Mesenchymal stem cell (in vitro differentiated cells and primary cell): ENCODE measurements at regions not wholly inside any gene's neighbourhood (a gene's known extent, or its start where the extent isn't known, plus 50 kb on each side); places are given as distances from the start of the nearest gene placed in this dataset.
A peak's percentile ranks its signal among the peaks of the same experiment; 100 is the strongest.

Experiments used
- DNase-seq: peaks from one replicate; pipeline ENCODE4 v3.0.0-alpha.2; 2013
- H2AFZ ChIP-seq: one replicate; pipeline ENCODE4 v1.6.1; 2013; ENCODE audit warnings: low read depth, mild to moderate bottlenecking, control low read depth, inconsistent platforms, low read length, moderate library complexity
- H2AK5ac ChIP-seq: 2 replicates; pipeline ENCODE4 v1.6.1; 2013; ENCODE audit warnings: low read length, moderate library complexity, mild to moderate bottlenecking, inconsistent platforms; ENCODE audit not compliant: severe bottlenecking
- H2BK120ac ChIP-seq: one replicate; pipeline ENCODE4 v1.6.1; 2013; ENCODE audit warnings: low read depth, mild to moderate bottlenecking, inconsistent platforms, low read length, moderate library complexity
- H2BK12ac ChIP-seq, 2 experiments: one replicate each; pipeline ENCODE4 v1.6.1; 2013; ENCODE audit warnings: inconsistent platforms in 2 of 2, low read length in 2 of 2, mild to moderate bottlenecking in 2 of 2, moderate library complexity in 2 of 2, control low read depth in 1 of 2
- H2BK15ac ChIP-seq: one replicate; pipeline ENCODE4 v1.6.1; 2013; ENCODE audit warnings: mild to moderate bottlenecking, low read depth, inconsistent platforms; ENCODE audit not compliant: poor library complexity, severe bottlenecking
- H2BK5ac ChIP-seq: 2 replicates; pipeline ENCODE4 v1.6.1; 2013; ENCODE audit warnings: low read depth, mild to moderate bottlenecking, low read length, control low read depth, inconsistent platforms; ENCODE audit not compliant: poor library complexity, severe bottlenecking
- H3K14ac ChIP-seq, 2 experiments: one replicate each; pipeline ENCODE4 v1.6.1; 2013; ENCODE audit warnings: inconsistent platforms in 2 of 2, low read length in 2 of 2, control low read depth in 1 of 2, mild to moderate bottlenecking in 1 of 2, moderate library complexity in 1 of 2
- H3K18ac ChIP-seq, 2 experiments: one replicate each; pipeline ENCODE4 v1.6.1; 2013; ENCODE audit warnings: inconsistent platforms in 2 of 2, low read length in 2 of 2, control low read depth in 1 of 2, low read depth in 1 of 2, mild to moderate bottlenecking in 1 of 2
- H3K23ac ChIP-seq, 2 experiments: one replicate each; pipeline ENCODE4 v1.6.1; 2013; ENCODE audit warnings: inconsistent platforms in 2 of 2, low read length in 2 of 2, mild to moderate bottlenecking in 2 of 2, moderate library complexity in 2 of 2, control low read depth in 1 of 2
- H3K27ac ChIP-seq: 2 replicates; pipeline ENCODE4 v1.5.1; 2013; ENCODE audit warnings: mild to moderate bottlenecking, moderate library complexity, low read length, control low read depth, inconsistent platforms; ENCODE audit not compliant: poor library complexity, severe bottlenecking
- H3K27me3 ChIP-seq, 2 experiments: 2 replicates each; pipeline versions ENCODE4 v1.6.1 to v1.7.0; 2013; ENCODE audit warnings: low read length in 2 of 2, mild to moderate bottlenecking in 2 of 2, moderate library complexity in 2 of 2, control low read depth in 1 of 2, inconsistent platforms in 1 of 2; ENCODE audit not compliant: control insufficient read depth in 1 of 2, insufficient read depth in 1 of 2
- H3K36me3 ChIP-seq, 2 experiments: 2 replicates each; pipeline versions ENCODE4 v1.6.1 to v1.7.0; 2013; ENCODE audit warnings: low read length in 2 of 2, control low read depth in 1 of 2, inconsistent platforms in 1 of 2, low read depth in 1 of 2, mild to moderate bottlenecking in 1 of 2; ENCODE audit not compliant: insufficient read depth in 2 of 2, control insufficient read depth in 1 of 2
- H3K4ac ChIP-seq, 2 experiments: one replicate each; pipeline ENCODE4 v1.6.1; 2013; ENCODE audit warnings: inconsistent platforms in 2 of 2, low read length in 2 of 2, mild to moderate bottlenecking in 2 of 2, moderate library complexity in 2 of 2, control low read depth in 1 of 2, low read depth in 1 of 2
- H3K4me1 ChIP-seq: 2 replicates; pipeline ENCODE4 v1.6.1; 2013; ENCODE audit warnings: low read depth, low read length, control low read depth; ENCODE audit not compliant: control insufficient read depth, insufficient read depth
- H3K4me2 ChIP-seq: 2 replicates; pipeline ENCODE4 v1.6.1; 2013; ENCODE audit warnings: low read length, mild to moderate bottlenecking, inconsistent platforms; ENCODE audit not compliant: poor library complexity, severe bottlenecking
- H3K4me3 ChIP-seq, 2 experiments: 2 replicates each; pipeline versions ENCODE4 v1.5.1 to v1.7.0; 2013; ENCODE audit warnings: low read length in 2 of 2, mild to moderate bottlenecking in 2 of 2, control low read depth in 1 of 2, low read depth in 1 of 2; ENCODE audit not compliant: insufficient read depth in 1 of 2
- H3K79me1 ChIP-seq: replicated peaks from 2 replicates; pipeline ENCODE4 v1.6.1; 2013; ENCODE audit warnings: mild to moderate bottlenecking, control low read depth, low read length, inconsistent platforms; ENCODE audit not compliant: poor library complexity, severe bottlenecking
- H3K9ac ChIP-seq: 2 replicates; pipeline ENCODE4 v1.7.0; 2013; ENCODE audit warnings: mild to moderate bottlenecking, low read length, moderate library complexity
- H3K9me3 ChIP-seq: 2 replicates; pipeline ENCODE4 v1.7.0; 2013; ENCODE audit warnings: mild to moderate bottlenecking, low read length; ENCODE audit not compliant: control insufficient read depth
- H4K8ac ChIP-seq: one replicate; pipeline ENCODE4 v1.6.1; 2013; ENCODE audit warnings: inconsistent platforms, mild to moderate bottlenecking, low read length, moderate library complexity
- H4K91ac ChIP-seq: one replicate; pipeline ENCODE4 v1.6.1; 2013; ENCODE audit warnings: mild to moderate bottlenecking, low read length, inconsistent platforms
- WGBS: methylation state at CpG from one replicate; pipeline ENCODE4 v1.1.7; 2013; ENCODE audit warnings: mixed read lengths; 5-methylcytosine and 5-hydroxymethylcytosine counted together

DNA sequence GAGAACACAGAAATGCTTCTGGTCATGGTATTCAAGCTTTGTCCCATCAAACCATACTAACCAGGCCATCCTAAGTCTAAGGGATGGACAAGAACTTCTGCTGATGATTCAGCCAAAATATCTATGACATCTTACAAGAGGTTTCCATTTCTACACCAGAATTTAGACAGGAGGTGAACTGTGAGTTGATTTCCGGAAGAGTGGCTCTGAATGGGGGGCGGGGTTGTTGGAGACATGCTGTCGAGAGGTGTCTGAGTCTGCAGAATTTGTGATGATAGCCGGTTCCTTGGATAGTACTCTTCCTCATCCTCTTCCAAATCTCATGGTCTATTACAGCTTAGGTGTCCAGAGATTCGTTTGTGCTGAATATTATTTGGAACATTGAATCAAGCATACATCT, 408.7 kb upstream of the TCF4 start:
- H4K91ac ChIP-seq: no peak overlapping the region
- WGBS: 95% methylated on average over 2 of the region's 5 CpGs
- peaks cover 3% of the 10 kb centered on the region for H3K4me1 ChIP-seq
- no peak overlapping the region for H3K27ac ChIP-seq
- no peak overlapping the region for H4K8ac ChIP-seq
- H3K79me1 ChIP-seq: no peaks in the 10 kb centered on the region
- no peaks in the 10 kb centered on the region for H3K27me3 ChIP-seq
- no peak overlapping the region for H3K4me2 ChIP-seq
- peak overlapping the region; percentile 22 for H2AK5ac ChIP-seq
- no peaks in the 10 kb centered on the region for H3K36me3 ChIP-seq
- H3K9me3 ChIP-seq: no peaks in the 10 kb centered on the region
- H3K4me3 ChIP-seq: peak overlapping the region in 1 of 2 experiments; percentile 72
- peak overlapping the region; percentile 89 for H3K9ac ChIP-seq
- H2BK15ac ChIP-seq: no peak overlapping the region
- no peak overlapping the region for H3K4ac ChIP-seq
- no peak overlapping the region for H2BK120ac ChIP-seq
- H2BK5ac ChIP-seq: no peak overlapping the region
- H3K18ac ChIP-seq: no peak overlapping the region
- H2AFZ ChIP-seq: no peak overlapping the region
- no peak overlapping the region for H3K23ac ChIP-seq
- H2BK12ac ChIP-seq: no peak overlapping the region
- H3K14ac ChIP-seq: no peak overlapping the region
- DNase-seq: no peak

DNA sequence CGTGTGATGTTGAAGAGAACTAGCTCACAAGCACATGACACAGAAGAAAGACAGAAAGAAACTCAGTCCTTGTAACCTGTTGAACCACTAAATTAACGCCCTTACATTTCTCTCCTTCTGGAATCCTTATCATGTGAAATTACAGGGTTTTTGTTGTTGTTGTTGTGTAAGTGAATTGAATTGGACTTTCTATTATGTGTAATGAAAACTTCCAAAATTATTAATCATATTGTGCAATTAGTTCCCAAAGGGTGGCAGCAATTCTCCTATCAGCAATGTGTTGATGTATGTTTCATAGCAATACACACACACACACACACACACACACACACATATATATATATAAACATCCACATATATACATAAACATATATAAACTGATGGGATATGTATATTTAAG, 402.2 kb upstream of the TCF4 start:
- H3K27ac ChIP-seq: no peak overlapping the region
- H2BK12ac ChIP-seq: no peak overlapping the region
- no peak overlapping the region for H3K18ac ChIP-seq
- no peaks in the 10 kb centered on the region for H3K27me3 ChIP-seq
- H3K14ac ChIP-seq: no peak overlapping the region
- no peak overlapping the region for H4K8ac ChIP-seq
- no peak overlapping the region for H2BK5ac ChIP-seq
- no peaks in the 10 kb centered on the region for H3K4me1 ChIP-seq
- no peaks in the 10 kb centered on the region for H3K36me3 ChIP-seq
- no peak overlapping the region for H2AK5ac ChIP-seq
- H3K23ac ChIP-seq: no peak overlapping the region
- WGBS: 80% methylated on average over 1 of the region's 2 CpGs
- H3K4me2 ChIP-seq: no peak overlapping the region
- H3K79me1 ChIP-seq: no peaks in the 10 kb centered on the region
- H4K91ac ChIP-seq: no peak overlapping the region
- no peak overlapping the region for H2BK15ac ChIP-seq
- H3K9me3 ChIP-seq: peaks cover 21% of the 10 kb centered on the region
- H2AFZ ChIP-seq: no peak overlapping the region
- no peak overlapping the region for H3K4ac ChIP-seq
- no peak overlapping the region for H2BK120ac ChIP-seq
- H3K9ac ChIP-seq: no peak overlapping the region
- no peak overlapping the region for H3K4me3 ChIP-seq
- DNase-seq: no peak

DNA sequence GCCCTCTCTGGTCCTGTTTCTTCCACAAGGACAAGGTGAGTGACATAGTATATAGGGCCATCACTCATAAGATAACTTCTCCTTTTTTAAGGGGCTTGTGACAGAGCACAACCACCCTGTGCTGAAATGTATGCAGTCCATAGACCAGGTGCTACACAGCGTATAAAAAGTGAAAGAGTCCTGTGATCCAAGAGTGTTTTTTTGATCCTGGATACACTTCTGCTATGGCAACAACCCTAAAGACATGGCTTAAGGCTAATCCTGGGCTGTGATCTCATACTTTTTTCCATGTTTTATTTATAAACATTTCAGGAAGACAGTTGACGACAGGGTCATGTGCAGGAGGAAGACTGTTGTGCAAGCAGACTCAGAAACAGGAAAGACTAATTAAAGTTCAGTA, 400.5 kb upstream of the TCF4 start:
- Histone ChIP-seq H3K36me3 (no peaks in the 10 kb centered on the region), H3K9ac (no peak overlapping the region), H4K91ac (no peak overlapping the region), H2BK15ac (no peak overlapping the region), H3K9me3 (peaks cover 28% of the 10 kb centered on the region), H3K27me3 (no peaks in the 10 kb centered on the region), H3K4ac (no peak overlapping the region), H3K27ac (no peak overlapping the region), H3K4me1 (no peaks in the 10 kb centered on the region), H3K4me3 (no peak overlapping the region), H2BK5ac (no peak overlapping the region), H2BK12ac (no peak overlapping the region), H4K8ac (no peak overlapping the region), H2BK120ac (no peak overlapping the region), H2AFZ (no peak overlapping the region), H2AK5ac (no peak overlapping the region), H3K4me2 (no peak overlapping the region), H3K14ac (no peak overlapping the region), H3K18ac (no peak overlapping the region), H3K79me1 (no peaks in the 10 kb centered on the region), H3K23ac (no peak overlapping the region)
- DNase-seq: peak; percentile 98
- 14% methylated on average over 2 of the region's 2 CpGs for WGBS

DNA sequence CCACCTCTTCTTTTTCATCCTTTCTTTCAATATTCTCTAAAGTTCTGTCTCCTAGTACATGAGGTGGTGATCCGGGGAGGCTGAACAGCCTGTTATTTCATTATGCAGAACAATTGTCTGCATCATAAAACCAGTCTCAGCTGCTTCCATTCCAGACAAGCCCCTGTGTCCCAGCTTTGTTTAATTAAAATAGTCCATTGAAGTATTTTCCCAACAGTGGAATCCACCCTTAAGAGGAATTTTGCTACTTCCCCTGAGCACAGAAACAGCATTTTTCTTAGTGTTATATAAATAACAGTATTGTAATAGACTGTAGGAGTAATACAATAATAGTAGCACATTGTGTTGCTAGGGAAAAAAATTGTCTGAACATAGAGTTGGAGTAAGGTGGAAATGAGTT, 395.4 kb upstream of the TCF4 start:
- DNase-seq: no peak
- Histone ChIP-seq H3K4me3 (no peak overlapping the region), H2AK5ac (no peak overlapping the region), H4K91ac (no peak overlapping the region), H2BK12ac (no peak overlapping the region), H2BK5ac (no peak overlapping the region), H3K18ac (no peak overlapping the region), H3K9ac (peak overlapping the region; percentile 56), H3K4me1 (no peaks in the 10 kb centered on the region), H3K14ac (no peak overlapping the region), H2BK15ac (no peak overlapping the region), H3K4ac (no peak overlapping the region), H3K9me3 (peaks cover 22% of the 10 kb centered on the region), H3K4me2 (no peak overlapping the region), H2BK120ac (no peak overlapping the region), H3K27me3 (no peaks in the 10 kb centered on the region), H4K8ac (no peak overlapping the region), H3K36me3 (no peaks in the 10 kb centered on the region), H3K27ac (no peak overlapping the region), H3K79me1 (no peaks in the 10 kb centered on the region), H3K23ac (no peak overlapping the region), H2AFZ (no peak overlapping the region)
- WGBS: 100% methylated on average over 1 of the region's 1 CpG
